ENCODE measurements at regions not wholly inside any gene's neighbourhood (a gene's known extent, or its start where the extent isn't known, plus 50 kb on each side); places are given as distances from the start of the nearest gene placed in this dataset.

DNA sequence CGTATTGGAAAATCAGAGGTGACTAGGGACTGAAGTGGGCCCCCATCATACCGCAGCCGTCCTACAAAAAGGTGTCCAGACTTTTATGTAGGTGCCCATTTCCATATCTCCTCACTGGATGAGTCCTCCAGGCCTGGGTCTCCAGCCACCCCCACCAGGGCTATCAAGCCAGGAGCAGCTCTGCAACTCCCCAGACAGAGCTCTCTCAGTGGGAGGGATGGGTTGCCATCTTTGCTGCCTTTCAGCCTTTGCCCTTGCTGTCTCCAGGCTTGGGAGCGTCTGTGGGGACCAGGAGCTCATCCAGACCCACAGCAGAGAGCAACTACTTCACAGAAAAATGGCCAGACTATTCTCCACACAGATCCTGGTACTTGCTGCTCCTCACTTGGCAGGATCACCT is 802.7 kb upstream of the IGFBP3 start:
- no peak for TF ChIP-seq POLR2A (IDR thresholded peaks at IDR 0.05)
- TF ChIP-seq, protein P1, sequence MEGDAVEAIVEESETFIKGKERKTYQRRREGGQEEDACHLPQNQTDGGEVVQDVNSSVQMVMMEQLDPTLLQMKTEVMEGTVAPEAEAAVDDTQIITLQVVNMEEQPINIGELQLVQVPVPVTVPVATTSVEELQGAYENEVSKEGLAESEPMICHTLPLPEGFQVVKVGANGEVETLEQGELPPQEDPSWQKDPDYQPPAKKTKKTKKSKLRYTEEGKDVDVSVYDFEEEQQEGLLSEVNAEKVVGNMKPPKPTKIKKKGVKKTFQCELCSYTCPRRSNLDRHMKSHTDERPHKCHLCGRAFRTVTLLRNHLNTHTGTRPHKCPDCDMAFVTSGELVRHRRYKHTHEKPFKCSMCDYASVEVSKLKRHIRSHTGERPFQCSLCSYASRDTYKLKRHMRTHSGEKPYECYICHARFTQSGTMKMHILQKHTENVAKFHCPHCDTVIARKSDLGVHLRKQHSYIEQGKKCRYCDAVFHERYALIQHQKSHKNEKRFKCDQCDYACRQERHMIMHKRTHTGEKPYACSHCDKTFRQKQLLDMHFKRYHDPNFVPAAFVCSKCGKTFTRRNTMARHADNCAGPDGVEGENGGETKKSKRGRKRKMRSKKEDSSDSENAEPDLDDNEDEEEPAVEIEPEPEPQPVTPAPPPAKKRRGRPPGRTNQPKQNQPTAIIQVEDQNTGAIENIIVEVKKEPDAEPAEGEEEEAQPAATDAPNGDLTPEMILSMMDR (IDR thresholded peaks at IDR 0.05) = no peak
- no peaks in the 10 kb centered on the region for H3K9me3 ChIP-seq
- H3K4me1 ChIP-seq = no peaks in the 10 kb centered on the region
- no peak overlapping the region for H3K4me3 ChIP-seq
- intact Hi-C loops (cut with DNase I; ENCODE audit: low total_unique reads) = no loop called here
- no peak overlapping the region for H3K27ac ChIP-seq
- no peaks in the 10 kb centered on the region for H3K27me3 ChIP-seq
- DNase-seq = no peak
- 92 to 93% methylated on average over 3 to 4 of the region's 4 CpGs for WGBS, 2 donors
- H3K36me3 ChIP-seq (ENCODE audit: low read depth, missing control alignments) = no peaks in the 10 kb centered on the region

DNA sequence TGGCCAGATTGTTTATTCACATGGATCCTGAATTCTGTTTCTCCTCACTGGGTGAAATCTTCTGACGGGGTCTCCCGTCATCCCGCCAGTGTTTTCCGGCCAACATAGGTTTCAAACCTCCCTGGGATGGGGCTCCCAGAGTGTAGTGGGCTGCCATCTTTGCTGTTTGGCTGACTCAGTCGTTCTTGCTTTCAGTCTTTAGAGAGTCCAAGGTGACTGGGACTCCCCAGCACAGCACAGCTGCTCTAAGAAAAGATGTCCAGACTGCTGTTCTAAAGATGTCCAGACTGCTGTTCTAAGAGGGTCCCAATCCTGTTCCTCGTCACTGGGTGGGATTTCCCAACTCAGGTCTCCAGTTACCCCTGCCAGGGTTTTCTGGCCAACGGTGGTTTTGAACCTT is 801.9 kb upstream of the IGFBP3 start:
- Histone ChIP-seq H3K9me3 (no peaks in the 10 kb centered on the region), H3K27me3 (no peaks in the 10 kb centered on the region), H3K36me3 (ENCODE audit: low read depth, missing control alignments) (no peaks in the 10 kb centered on the region), H3K4me1 (no peaks in the 10 kb centered on the region), H3K4me3 (no peak overlapping the region), H3K27ac (no peak overlapping the region)
- intact Hi-C loops (cut with DNase I; ENCODE audit: low total_unique reads) = no loop called here
- WGBS, 2 donors = 66 to 86% methylated on average over 6 to 7 of the region's 7 CpGs
- no peak for DNase-seq
- TF ChIP-seq POLR2A (IDR thresholded peaks at IDR 0.05) = no peak
- TF ChIP-seq, protein P1 (IDR thresholded peaks at IDR 0.05) = no peak

DNA sequence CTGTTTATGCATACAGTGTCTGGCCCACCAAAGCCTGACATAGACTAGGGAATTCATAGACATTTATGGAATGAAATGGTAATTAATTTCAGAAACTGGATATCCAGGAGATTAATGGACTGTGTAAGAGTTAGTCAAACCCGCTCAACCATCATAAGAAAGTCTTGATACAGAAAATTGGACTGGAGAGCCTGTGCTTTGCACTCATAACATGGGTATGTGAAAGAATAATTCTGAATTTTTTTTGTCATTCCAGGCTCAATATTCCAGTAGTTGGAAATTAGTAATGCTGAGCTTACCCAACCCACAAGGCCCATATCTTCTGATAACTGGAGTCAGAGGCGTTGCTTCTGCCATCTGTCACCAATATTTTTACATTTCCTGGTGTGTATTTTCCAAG is 799.7 kb upstream of the IGFBP3 start:
- 50 to 57% methylated on average over 2 of the region's 2 CpGs for WGBS, 2 donors

DNA sequence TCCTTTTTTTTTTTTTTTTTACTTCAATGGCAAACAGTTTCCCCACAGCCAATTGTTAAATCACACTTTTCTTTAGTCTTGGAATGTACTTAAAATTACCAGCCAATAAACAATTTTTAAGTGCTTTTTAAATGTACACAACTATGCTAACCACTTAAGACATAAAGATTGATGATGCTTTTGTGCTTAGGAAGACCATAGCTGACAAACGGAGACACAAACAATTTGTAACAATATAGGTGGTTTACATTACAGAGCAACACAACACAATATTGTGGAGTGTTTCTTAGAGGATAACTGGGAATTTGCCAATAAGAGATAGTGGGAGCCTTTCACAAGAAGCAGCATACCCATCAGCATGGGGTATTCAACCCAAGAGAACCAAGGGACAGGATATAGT is 798.5 kb upstream of the IGFBP3 start:
- no peak overlapping the region for H3K27ac ChIP-seq
- intact Hi-C loops (cut with DNase I; ENCODE audit: low total_unique reads) = no loop called here
- H3K9me3 ChIP-seq = no peaks in the 10 kb centered on the region
- 87 to 95% methylated on average over 1 of the region's 1 CpG for WGBS, 2 donors
- DNase-seq = no peak
- no peak for TF ChIP-seq POLR2A (IDR thresholded peaks at IDR 0.05)
- TF ChIP-seq, protein P1 (IDR thresholded peaks at IDR 0.05) = no peak
- no peak overlapping the region for H3K4me3 ChIP-seq
- no peaks in the 10 kb centered on the region for H3K36me3 ChIP-seq (ENCODE audit: low read depth, missing control alignments)
- H3K27me3 ChIP-seq = no peaks in the 10 kb centered on the region
- no peaks in the 10 kb centered on the region for H3K4me1 ChIP-seq

More for the DNA sequence above, 799.7 kb upstream of the IGFBP3 start:
- no peaks in the 10 kb centered on the region for H3K36me3 ChIP-seq (ENCODE audit: low read depth, missing control alignments)
- no peaks in the 10 kb centered on the region for H3K4me1 ChIP-seq
- DNase-seq = no peak
- no peak overlapping the region for H3K27ac ChIP-seq
- H3K9me3 ChIP-seq = no peaks in the 10 kb centered on the region
- no peak for TF ChIP-seq POLR2A (IDR thresholded peaks at IDR 0.05)
- TF ChIP-seq, protein P1 (IDR thresholded peaks at IDR 0.05) = no peak
- H3K27me3 ChIP-seq = no peaks in the 10 kb centered on the region
- H3K4me3 ChIP-seq = no peak overlapping the region
- intact Hi-C loops (cut with DNase I; ENCODE audit: low total_unique reads) = no loop called here

DNA sequence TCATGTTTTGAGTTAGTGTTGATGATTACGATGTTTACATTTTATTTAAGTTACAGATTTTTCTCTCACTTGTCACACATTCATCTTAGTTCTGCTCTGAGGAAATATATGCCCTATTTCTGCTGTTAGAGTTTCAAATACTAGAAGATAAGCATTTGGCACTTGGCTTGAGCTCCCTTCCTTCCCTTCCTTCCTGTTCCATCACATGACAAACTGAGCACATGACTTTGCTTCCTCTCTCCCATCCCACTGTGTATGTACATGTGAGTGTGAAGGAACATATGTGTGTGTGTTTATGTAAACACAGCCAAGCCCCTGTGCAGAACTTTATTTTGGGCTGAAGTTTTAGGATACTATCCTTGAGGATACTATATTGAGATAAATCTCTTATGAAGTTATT is 795.9 kb upstream of the IGFBP3 start:
- no peaks in the 10 kb centered on the region for H3K36me3 ChIP-seq (ENCODE audit: low read depth, missing control alignments)
- no peaks in the 10 kb centered on the region for H3K27me3 ChIP-seq
- 82 to 87% methylated on average over 1 of the region's 1 CpG for WGBS, 2 donors
- H3K9me3 ChIP-seq = no peaks in the 10 kb centered on the region
- intact Hi-C loops (cut with DNase I; ENCODE audit: low total_unique reads) = no loop called here
- TF ChIP-seq, protein P1 (IDR thresholded peaks at IDR 0.05) = no peak
- TF ChIP-seq POLR2A (IDR thresholded peaks at IDR 0.05) = no peak
- H3K27ac ChIP-seq = no peak overlapping the region
- no peak overlapping the region for H3K4me3 ChIP-seq
- peaks cover 7% of the 10 kb centered on the region for H3K4me1 ChIP-seq
- no peak for DNase-seq
